Liver (tissue), 8 donors: ENCODE measurements at regions not wholly inside any gene's neighbourhood (a gene's known extent, or its start where the extent isn't known, plus 50 kb on each side); places are given as distances from the start of the nearest gene placed in this dataset.

Experiments used
- DNase-seq: peaks from one replicate; pipeline ENCODE4 v3.0.0-alpha.2; 2017; ENCODE audit warnings: low spot score
- H3K27ac ChIP-seq, 2 donors: one replicate each; pipeline ENCODE4 v1.7.0; 2013; ENCODE audit warnings: inconsistent platforms in 2 of 2, low read length in 2 of 2, control low read depth in 1 of 2, low read depth in 1 of 2, mild to moderate bottlenecking in 1 of 2
- H3K27me3 ChIP-seq, 4 donors: one replicate each; pipeline versions ENCODE4 v1.6.1 to v1.7.0; 2013; ENCODE audit warnings: low read length in 3 of 4, inconsistent platforms in 1 of 4, mild to moderate bottlenecking in 1 of 4, moderate library complexity in 1 of 4; ENCODE audit not compliant: control insufficient read depth in 4 of 4, insufficient read depth in 4 of 4
- H3K36me3 ChIP-seq, 4 donors: one replicate each; pipeline versions ENCODE4 v1.6.1 to v1.7.0; 2013; ENCODE audit warnings: low read length in 3 of 4, mild to moderate bottlenecking in 3 of 4, low read depth in 1 of 4, moderate library complexity in 1 of 4; ENCODE audit not compliant: control insufficient read depth in 4 of 4, insufficient read depth in 3 of 4
- H3K4me1 ChIP-seq, 4 donors: one replicate each; pipeline versions ENCODE4 v1.6.1 to v1.7.0; 2013; ENCODE audit warnings: low read length in 3 of 4, mild to moderate bottlenecking in 3 of 4, moderate library complexity in 1 of 4; ENCODE audit not compliant: control insufficient read depth in 4 of 4, insufficient read depth in 4 of 4
- H3K4me3 ChIP-seq, 3 donors: one replicate each; pipeline versions ENCODE4 v1.6.1 to v1.7.0; 2013; ENCODE audit warnings: low read length in 3 of 3, control low read depth in 1 of 3, low read depth in 1 of 3, mild to moderate bottlenecking in 1 of 3
- H3K9ac ChIP-seq, 2 donors: one replicate each; pipeline ENCODE4 v1.7.0; 2013; ENCODE audit warnings: low read length in 2 of 2, mild to moderate bottlenecking in 2 of 2, moderate library complexity in 2 of 2, control low read depth in 1 of 2, low read depth in 1 of 2
- H3K9me3 ChIP-seq, 4 donors: one replicate each; pipeline versions ENCODE4 v1.6.1 to v1.7.0; 2013; ENCODE audit warnings: low read length in 3 of 4; ENCODE audit not compliant: control insufficient read depth in 4 of 4
- CTCF ChIP-seq: fragments of 150-350 bp; IDR thresholded peaks from 2 replicates; pipeline ENCODE4 v1.5.1; 2017; ENCODE audit warnings: improper control_type of control experiment, low read depth, low read length; ENCODE audit not compliant: missing input control
- EGR1 ChIP-seq, 2 donors: IDR thresholded peaks; 2 replicates each; pipeline ENCODE4 v1.6.1; 2016 to 2018; ENCODE audit warnings: antibody characterized with exemption in 2 of 2, low read depth in 2 of 2
- FOXA1 ChIP-seq: IDR thresholded peaks from 2 replicates; pipeline ENCODE4 v1.6.1; 2016; ENCODE audit warnings: antibody characterized with exemption
- FOXA2 ChIP-seq: IDR thresholded peaks from 2 replicates; pipeline ENCODE4 v1.6.1; 2016; ENCODE audit warnings: antibody characterized with exemption
- GABPA ChIP-seq, 2 donors: IDR thresholded peaks in 1 of 2; conservative IDR thresholded peaks in 1 of 2; 2 replicates each; pipeline ENCODE4 v1.6.1; 2016; ENCODE audit warnings: antibody characterized with exemption in 2 of 2, mild to moderate bottlenecking in 1 of 2, moderate library complexity in 1 of 2
- HNF4A ChIP-seq, 2 donors: conservative IDR thresholded peaks; 2 replicates each; pipeline ENCODE4 v1.6.1; 2016; ENCODE audit warnings: antibody characterized with exemption in 2 of 2, mild to moderate bottlenecking in 2 of 2
- HNF4G ChIP-seq: IDR thresholded peaks from 2 replicates; pipeline ENCODE4 v1.6.1; 2016; ENCODE audit warnings: antibody characterized with exemption
- JUND ChIP-seq, 2 donors: IDR thresholded peaks; 2 replicates each; pipeline ENCODE4 v1.6.1; 2016; ENCODE audit warnings: antibody characterized with exemption in 2 of 2
- NR2F2 ChIP-seq: IDR thresholded peaks from 2 replicates; pipeline ENCODE4 v1.6.1; 2016; ENCODE audit warnings: antibody characterized with exemption
- RAD21 ChIP-seq, 2 donors: IDR thresholded peaks; 2 replicates each; pipeline ENCODE4 v1.6.1; 2016; ENCODE audit warnings: antibody characterized with exemption in 2 of 2, mild to moderate bottlenecking in 2 of 2
- REST ChIP-seq: IDR thresholded peaks from 2 replicates; pipeline ENCODE4 v1.6.1; 2016; ENCODE audit warnings: antibody characterized with exemption, mild to moderate bottlenecking
- RXRA ChIP-seq, 2 donors: IDR thresholded peaks; 2 replicates each; pipeline ENCODE4 v1.6.1; 2017 to 2018; ENCODE audit warnings: antibody characterized with exemption in 2 of 2, mild to moderate bottlenecking in 1 of 2
- SP1 ChIP-seq: IDR thresholded peaks from 2 replicates; pipeline ENCODE4 v1.6.1; 2018; ENCODE audit warnings: antibody characterized with exemption, mild to moderate bottlenecking
- YY1 ChIP-seq: IDR thresholded peaks from 2 replicates; pipeline ENCODE4 v1.6.1; 2016; ENCODE audit warnings: antibody characterized with exemption, mild to moderate bottlenecking
- ZBTB33 ChIP-seq: IDR thresholded peaks from 2 replicates; pipeline ENCODE4 v1.6.1; 2016; ENCODE audit warnings: antibody characterized with exemption
- WGBS: extraction: QIAGEN DNeasy Blood & Tissue Kit; methylation state at CpG from one replicate; pipeline ENCODE4 v1.1.7; 2013; 5-methylcytosine and 5-hydroxymethylcytosine counted together
- TF ChIP-seq, protein P1 (sequence below): IDR thresholded peaks from 2 replicates; pipeline ENCODE4 v1.6.1; 2016; ENCODE audit warnings: antibody characterized with exemption
- TF ChIP-seq, protein P2 (sequence below): IDR thresholded peaks from 2 replicates; pipeline ENCODE4 v1.6.1; 2016; ENCODE audit warnings: antibody characterized with exemption
- donor health status: healthy.
- donor health status: healthy.
- donor health status: healthy.
- donor health status: healthy.
- donor health status: healthy.

- Histone ChIP-seq H3K9ac (no peak overlapping the region), H3K27me3 (no peaks in the 10 kb centered on the region), H3K36me3 (no peaks in the 10 kb centered on the region), H3K4me1 (no peaks in the 10 kb centered on the region), H3K4me3 (no peak overlapping the region), H3K27ac (no peak overlapping the region), H3K9me3 (peaks cover 0 to 2% (median 0%) of the 10 kb centered on the region in 4 donors)
- DNase-seq = no peak
- TF ChIP-seq RXRA (IDR thresholded peaks at IDR 0.05) = no peak
- TF ChIP-seq FOXA2 = no peak
- TF ChIP-seq, protein P1, sequence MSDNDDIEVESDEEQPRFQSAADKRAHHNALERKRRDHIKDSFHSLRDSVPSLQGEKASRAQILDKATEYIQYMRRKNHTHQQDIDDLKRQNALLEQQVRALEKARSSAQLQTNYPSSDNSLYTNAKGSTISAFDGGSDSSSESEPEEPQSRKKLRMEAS = no peak
- TF ChIP-seq EGR1 (IDR thresholded peaks at IDR 0.05; ENCODE audit: low read depth in 2 of 2) = no peak
- no peak for TF ChIP-seq SP1
- TF ChIP-seq ZBTB33 = no peak
- TF ChIP-seq, protein P2, sequence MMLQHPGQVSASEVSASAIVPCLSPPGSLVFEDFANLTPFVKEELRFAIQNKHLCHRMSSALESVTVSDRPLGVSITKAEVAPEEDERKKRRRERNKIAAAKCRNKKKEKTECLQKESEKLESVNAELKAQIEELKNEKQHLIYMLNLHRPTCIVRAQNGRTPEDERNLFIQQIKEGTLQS = no peak
- TF ChIP-seq GABPA (IDR thresholded peaks at IDR 0.05 in 1 of 2, conservative IDR thresholded peaks at IDR 0.05 in 1 of 2) = no peak
- no peak for TF ChIP-seq REST
- no peak for TF ChIP-seq HNF4G
- no peak for TF ChIP-seq CTCF
- TF ChIP-seq HNF4A (conservative IDR thresholded peaks at IDR 0.05) = no peak
- no peak for TF ChIP-seq RAD21 (IDR thresholded peaks at IDR 0.05)
- 81% methylated on average over 6 of the region's 6 CpGs for WGBS
Measured at GRCh38 chr4:148574911-148575310, 132.7 kb upstream of the NR3C2 start.

GRCh38 chr4:148574502-148574901, 132.3 kb upstream of the NR3C2 start:
- 63% methylated on average over 3 of the region's 3 CpGs for WGBS
- H3K9me3 ChIP-seq = peaks cover 0 to 2% (median under 1%) of the 10 kb centered on the region in 4 donors
- H3K9ac ChIP-seq = no peak overlapping the region
- no peak overlapping the region for H3K27ac ChIP-seq
- H3K36me3 ChIP-seq = no peaks in the 10 kb centered on the region
- no peak overlapping the region for H3K4me3 ChIP-seq
- no peaks in the 10 kb centered on the region for H3K27me3 ChIP-seq
- no peak for DNase-seq
- H3K4me1 ChIP-seq = no peaks in the 10 kb centered on the region
- no peak for TF ChIP-seq NR2F2
- no peak for TF ChIP-seq FOXA2
- no peak for TF ChIP-seq ZBTB33
- TF ChIP-seq GABPA (IDR thresholded peaks at IDR 0.05 in 1 of 2, conservative IDR thresholded peaks at IDR 0.05 in 1 of 2) = no peak
- TF ChIP-seq HNF4A (conservative IDR thresholded peaks at IDR 0.05) = no peak
- no peak for TF ChIP-seq SP1
- no peak for TF ChIP-seq FOXA1
- no peak for TF ChIP-seq RAD21 (IDR thresholded peaks at IDR 0.05)
- no peak for TF ChIP-seq RXRA (IDR thresholded peaks at IDR 0.05)
- no peak for TF ChIP-seq HNF4G
- TF ChIP-seq JUND (IDR thresholded peaks at IDR 0.05) = no peak
- TF ChIP-seq YY1 = no peak
- no peak for TF ChIP-seq REST
- TF ChIP-seq, protein P1 = no peak
